NCI-H2196 treated with DMSO at 0.1 percent for 48 hours (cell line): ENCODE measurements at regions not wholly inside any gene's neighbourhood (a gene's known extent, or its start where the extent isn't known, plus 50 kb on each side); places are given as distances from the start of the nearest gene placed in this dataset.

ENCODE experiments used
- DNase-seq: peaks from one replicate; lab custom pipeline; 2025; ENCODE audit not compliant: unreplicated experiment; lab: John Stamatoyannopoulos, UW

DNA sequence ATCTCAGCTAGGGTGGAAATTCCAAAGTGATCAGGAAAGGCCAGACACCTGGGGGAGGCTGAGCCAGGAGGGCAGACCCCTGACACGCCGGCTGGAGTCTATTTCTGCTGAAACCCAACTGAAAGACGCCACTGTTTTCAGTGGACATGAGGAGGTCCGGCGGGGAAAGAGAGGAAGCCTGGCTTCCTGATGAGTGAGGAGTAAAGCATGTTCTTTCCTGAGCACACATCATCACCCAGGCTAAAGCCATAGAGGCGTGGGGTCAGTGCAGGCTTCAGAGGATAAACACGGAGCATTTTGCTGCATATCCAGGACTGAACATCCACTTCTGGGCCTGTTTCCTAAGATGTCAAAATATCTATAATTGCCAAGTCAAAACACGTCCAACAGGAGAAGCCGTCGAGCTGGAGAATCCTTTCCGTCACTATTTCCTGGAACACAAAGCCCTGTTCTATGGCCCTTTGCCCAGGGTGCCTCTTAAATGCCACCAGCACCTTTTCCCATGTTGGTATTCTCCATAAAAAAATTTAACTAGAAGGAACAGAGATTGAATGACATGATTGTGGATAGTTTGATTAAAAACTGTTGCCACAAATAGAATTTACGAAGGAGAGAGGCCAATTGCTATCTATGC, 597.9 kb upstream of the ADAMTS16 start:
- no peak for DNase-seq

- DNase-seq: no peak
These were observed 596.0 kb upstream of the ADAMTS16 start for GRCh38 chr5:4544049-4544670.

DNA sequence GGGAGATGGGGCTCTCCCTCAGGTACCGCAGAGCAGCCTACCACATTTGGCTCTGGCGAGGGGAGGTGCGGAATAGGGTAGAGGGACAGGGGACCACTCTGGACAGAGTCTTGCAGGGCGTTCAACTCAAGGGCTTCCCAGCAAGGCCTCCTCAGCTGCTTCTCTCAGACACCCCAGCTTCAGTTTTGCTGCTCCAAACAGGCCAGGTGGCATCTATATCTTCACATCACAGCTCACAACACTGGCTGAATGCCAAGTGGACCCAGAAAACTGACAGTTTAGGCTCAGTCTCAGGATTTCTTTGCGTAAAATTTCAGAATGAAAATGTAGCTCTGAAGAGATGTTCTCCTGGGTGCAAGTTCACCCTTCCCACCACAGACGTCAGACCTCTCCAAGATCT, 592.6 kb upstream of the ADAMTS16 start:
- no peak for DNase-seq

GRCh38 chr5:4548341-4548740, 591.8 kb upstream of the ADAMTS16 start:
- no peak for DNase-seq

DNA sequence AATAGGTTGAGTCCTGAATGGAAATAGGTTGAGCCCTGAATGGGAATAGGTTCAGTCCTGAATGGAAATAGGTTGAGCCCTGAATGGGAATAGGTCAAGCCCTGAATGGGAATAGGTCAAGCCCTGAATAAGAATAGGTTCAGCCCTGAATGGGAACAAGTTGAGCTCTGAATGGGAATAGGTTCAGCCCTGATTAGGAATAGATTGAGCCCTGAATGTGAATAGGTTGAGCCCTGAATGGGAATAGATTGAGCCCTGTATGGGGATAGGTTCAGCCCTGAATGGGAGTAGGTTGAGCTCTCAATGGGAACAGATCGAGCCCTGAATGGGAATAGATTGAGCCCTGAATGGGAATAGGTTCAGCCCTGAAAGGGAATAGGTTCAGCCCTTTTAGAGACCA, 590.8 kb upstream of the ADAMTS16 start:
- no peak for DNase-seq

DNA sequence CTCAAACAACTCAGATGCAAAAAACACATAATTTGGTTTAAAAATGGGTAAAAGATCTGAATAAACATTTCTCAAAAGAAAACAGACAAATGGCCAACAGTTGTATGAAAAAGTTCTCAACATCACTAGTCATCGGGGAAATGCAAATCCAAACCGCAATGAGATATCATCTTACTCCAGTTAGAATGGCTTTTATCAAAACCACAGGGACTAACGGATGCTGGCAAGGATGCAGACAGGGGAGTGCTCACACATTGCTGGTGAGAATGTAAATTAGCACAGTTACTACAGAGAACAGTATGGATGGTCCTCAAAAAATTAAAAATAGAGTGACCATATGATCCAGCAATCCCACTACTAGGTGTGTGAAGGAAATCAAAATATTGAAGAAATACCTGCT, 589.1 kb upstream of the ADAMTS16 start:
- DNase-seq: no peak

DNA sequence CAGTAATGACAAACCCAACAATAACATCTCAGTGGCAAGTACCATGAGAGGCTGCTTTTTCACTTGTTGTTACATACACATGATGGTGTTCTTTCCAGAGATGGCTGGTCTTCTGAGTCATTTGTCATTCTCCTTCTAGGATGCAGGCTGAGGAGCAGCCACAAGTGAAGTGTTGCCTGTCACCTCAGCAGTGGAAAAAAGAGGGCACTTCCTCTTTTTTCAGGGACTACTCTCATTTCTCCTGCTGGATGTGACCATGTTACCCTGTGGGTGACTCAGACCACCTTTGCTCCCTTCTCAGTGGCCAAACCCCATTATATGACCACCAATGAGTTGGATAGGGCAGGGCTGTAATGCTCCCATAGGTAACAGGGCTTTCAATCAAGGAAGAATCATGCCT, 587.0 kb upstream of the ADAMTS16 start:
- DNase-seq: no peak

- no peak for DNase-seq
These were observed 586.2 kb upstream of the ADAMTS16 start for GRCh38 chr5:4553978-4554377.

DNA sequence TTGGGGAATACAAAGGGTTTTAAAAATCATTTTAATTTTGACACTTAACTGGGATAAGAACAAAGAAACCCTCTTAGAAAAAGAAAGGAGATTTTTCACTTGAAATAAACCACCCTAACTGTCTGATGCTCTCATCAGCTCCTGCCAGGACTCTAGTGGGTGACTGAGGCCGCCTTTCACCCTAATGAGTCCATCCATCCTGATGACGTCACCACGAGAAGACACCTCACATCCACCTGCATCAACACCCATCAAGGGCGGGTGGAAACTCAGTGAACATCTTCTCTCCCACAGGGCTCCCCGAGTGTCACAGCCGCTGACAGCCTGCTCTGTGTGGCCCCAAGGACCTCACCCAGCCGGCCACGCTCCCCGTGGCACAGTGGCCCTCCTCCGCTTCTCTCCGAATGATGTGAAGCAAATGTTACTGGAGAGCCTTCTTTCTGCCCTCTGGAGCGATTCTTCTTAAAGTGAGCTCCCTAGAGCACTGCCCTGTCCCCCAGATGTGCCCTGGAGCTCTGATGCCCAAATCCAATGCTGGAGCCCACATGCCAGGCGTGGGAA, 584.3 kb upstream of the ADAMTS16 start:
- DNase-seq: no peak

DNA sequence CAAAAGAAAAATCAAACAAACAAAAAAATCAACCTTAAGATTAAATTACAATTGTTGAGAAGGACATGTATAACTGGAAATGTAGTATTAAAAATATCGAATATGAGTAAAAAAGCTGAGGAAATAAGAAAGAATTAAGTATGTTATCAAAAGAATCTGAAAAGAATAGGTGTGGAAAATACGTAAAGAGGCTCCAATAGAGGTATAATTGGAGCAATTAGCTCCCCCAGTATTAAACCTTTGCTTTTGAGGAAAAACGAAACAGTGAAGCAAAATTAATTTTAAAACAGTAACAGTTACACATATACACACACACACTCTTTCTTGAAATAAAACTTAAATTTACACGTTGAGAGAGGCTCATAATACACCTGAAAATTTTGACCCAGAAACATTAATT, 578.7 kb upstream of the ADAMTS16 start:
- no peak for DNase-seq

GRCh38 chr5:4563400-4563799, 576.7 kb upstream of the ADAMTS16 start:
- no peak for DNase-seq

DNA sequence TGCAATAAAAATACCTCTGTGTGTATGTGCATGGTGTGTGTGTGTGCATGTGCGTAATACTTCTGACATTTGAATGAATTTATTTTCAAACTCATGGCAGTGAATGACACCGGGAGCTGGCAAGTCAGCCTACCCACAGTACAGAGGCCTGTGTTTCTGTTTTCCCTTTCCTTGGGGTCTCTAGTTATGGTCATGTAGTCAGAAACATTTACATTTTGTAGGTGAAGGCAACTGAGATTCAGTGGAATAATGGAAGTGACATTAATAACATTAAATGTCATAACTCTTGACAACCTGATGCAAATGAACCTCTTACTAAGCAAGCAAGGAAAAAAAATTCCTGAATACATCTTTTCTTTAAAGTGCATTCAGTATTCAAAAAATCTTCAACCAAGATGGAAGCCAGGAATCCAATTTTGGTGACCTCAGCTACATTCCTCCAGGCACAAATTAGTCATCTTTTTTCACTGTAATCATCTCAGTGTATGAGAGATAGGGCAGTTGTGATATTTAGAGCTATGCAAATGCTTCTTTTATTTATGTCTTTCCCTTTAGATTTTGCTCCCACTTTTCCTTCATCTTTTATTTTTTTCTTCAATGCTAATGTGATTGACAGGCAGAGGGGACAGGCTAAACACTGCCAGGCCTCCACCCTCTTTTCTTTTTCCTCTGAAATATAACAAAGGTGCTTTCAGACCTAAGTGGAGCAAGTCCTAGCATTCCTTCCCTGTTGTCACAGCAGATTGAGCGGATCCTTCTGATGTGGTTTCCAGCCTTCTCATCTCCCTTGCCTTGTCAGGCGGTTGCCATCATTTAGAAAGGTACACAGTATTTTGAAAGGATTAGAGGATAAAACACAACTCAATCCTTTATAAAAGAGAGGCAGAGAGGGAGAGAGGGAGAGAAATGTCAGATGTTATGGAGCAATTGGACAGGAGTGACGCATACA, 569.8 kb upstream of the ADAMTS16 start:
- DNase-seq: no peak

DNA sequence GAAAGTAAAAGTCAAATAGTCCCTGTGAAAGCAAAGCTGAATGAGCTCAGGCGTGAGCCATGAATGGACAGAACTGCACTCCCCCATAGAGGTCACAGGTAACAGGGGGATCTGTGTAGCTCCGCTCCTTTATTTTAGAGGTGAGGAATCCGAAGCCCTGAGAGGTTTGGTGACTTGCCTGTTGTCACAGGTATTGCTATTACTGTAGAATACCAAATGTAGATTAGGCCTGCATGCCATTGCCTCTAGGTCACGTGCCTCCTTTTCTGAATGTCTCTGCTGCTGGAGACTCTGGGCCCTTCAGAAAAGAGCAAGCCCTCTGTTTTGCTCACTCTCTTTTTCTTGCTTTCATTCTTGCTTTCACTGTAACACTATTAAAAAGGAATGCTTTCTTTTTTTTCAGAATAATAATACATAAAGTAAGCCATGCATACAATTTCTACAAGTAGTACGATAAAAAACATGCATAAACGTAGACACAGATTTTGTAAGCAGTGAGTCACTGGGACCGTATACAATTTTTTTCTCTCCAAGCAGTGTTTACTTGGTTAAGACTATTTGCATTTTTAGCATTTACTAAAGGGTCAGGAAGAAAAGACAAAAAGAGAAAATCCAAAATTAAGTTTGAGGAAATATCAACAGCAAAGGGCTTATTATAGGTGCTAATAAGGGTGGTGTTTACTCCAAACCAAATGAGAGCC, 568.7 kb upstream of the ADAMTS16 start:
- DNase-seq: no peak

- DNase-seq: no peak
These were observed 567.6 kb upstream of the ADAMTS16 start for GRCh38 chr5:4572311-4573100.

DNA sequence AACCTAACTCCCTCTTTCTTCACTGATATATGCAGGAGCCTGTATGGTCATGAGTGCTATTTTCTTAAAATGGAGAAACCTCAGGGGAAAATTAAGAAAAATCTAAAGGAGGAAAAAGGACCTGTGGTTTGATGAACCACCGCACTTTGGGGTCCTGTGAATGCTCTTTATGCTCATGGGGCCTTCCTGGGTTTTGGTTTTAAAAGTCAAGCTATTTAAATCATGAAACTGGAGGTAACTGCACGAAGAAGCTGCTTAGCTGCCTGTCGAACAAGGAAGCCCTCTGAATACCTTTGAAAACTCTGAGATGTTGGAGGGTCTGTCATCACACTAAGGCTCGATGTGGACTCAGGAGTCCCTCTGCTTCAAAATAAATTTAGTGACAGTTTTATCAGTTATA, 564.5 kb upstream of the ADAMTS16 start:
- no peak for DNase-seq

- no peak for DNase-seq
These were observed 563.9 kb upstream of the ADAMTS16 start for GRCh38 chr5:4576161-4576748.

DNA sequence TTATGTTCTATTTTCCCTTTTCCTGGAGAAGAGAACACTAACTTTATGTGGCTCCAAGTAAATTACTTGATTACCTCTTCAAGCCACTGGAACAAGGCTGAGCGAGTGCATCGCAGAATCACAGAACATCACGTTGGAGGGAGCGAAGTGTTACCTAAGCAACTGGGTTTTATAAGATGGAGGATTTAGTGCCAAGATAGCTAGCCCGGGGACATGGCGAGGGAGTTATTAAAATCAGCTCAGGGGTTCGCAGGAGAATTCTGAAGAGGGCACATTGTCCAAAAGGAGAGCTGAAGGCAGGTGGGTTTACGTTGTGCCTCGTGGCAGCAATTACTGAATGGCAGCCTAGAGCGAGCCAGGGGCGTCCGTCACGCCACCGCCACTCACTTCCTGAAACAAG, 563.2 kb upstream of the ADAMTS16 start:
- no peak for DNase-seq

- no peak for DNase-seq
These were observed 560.5 kb upstream of the ADAMTS16 start for GRCh38 chr5:4579679-4580078.

- DNase-seq: no peak
These were observed 559.4 kb upstream of the ADAMTS16 start for GRCh38 chr5:4580772-4581171.

GRCh38 chr5:4581289-4581688, 558.8 kb upstream of the ADAMTS16 start:
- DNase-seq: no peak
